Osteocyte (in vitro differentiated cells): ENCODE measurements at regions not wholly inside any gene's neighbourhood (a gene's known extent, or its start where the extent isn't known, plus 50 kb on each side); places are given as distances from the start of the nearest gene placed in this dataset.

Source experiments
- DNase-seq: peaks from one replicate; pipeline ENCODE4 v3.0.0; 2021; ENCODE audit warnings: mixed read lengths; ENCODE audit not compliant: unreplicated experiment; ENCODE audit errors: extremely low spot score
- H3K27ac Mint-ChIP-seq: one replicate; pipeline ENCODE4 v1.8.0; 2021; ENCODE audit warnings: mild to moderate bottlenecking, mixed read lengths; ENCODE audit not compliant: unreplicated experiment
- H3K27me3 Mint-ChIP-seq: one replicate; pipeline ENCODE4 v1.8.0; 2021; ENCODE audit warnings: mixed read lengths; ENCODE audit not compliant: unreplicated experiment
- H3K36me3 Mint-ChIP-seq: one replicate; pipeline ENCODE4 v1.8.0; 2021; ENCODE audit warnings: mixed read lengths; ENCODE audit not compliant: unreplicated experiment
- H3K4me1 Mint-ChIP-seq: one replicate; pipeline ENCODE4 v1.8.0; 2021; ENCODE audit warnings: mixed read lengths; ENCODE audit not compliant: unreplicated experiment
- H3K4me3 Mint-ChIP-seq: one replicate; pipeline ENCODE4 v1.8.0; 2021; ENCODE audit warnings: mild to moderate bottlenecking, moderate library complexity, mixed read lengths; ENCODE audit not compliant: unreplicated experiment
- H3K9me3 Mint-ChIP-seq: one replicate; pipeline ENCODE4 v1.8.0; 2021; ENCODE audit warnings: mixed read lengths; ENCODE audit not compliant: unreplicated experiment
- CTCF ChIP-seq: fragments of 200-600 bp; sonication (generic); IDR thresholded peaks from 2 replicates; pipeline ENCODE4 v1.5.0; 2021; ENCODE audit warnings: antibody characterized with exemption, mild to moderate bottlenecking, moderate library complexity

DNA sequence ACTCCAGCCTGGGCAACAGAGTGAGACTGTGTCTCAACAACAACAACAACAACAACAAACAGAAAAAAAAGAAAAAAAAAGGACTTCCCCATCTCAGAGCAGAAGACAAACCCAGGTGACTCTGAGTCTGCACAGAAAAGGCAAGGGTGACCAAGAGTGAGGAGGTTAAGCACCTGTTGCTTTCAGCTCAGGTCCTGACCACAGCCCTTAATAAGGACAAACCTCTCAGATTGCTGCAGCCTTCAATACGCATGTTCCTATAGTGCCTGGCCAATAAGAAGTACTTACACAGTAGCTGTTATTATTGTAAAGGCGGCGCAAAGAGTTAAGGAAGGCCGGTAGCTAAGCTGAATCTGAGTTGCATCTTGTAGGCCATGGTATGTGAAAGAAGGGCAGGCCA, 102.3 kb upstream of the MSX2 start:
- no peak for DNase-seq
- Mint-ChIP-seq H3K27me3 (peaks cover 12% of the 10 kb centered on the region), H3K36me3 (no peaks in the 10 kb centered on the region), H3K9me3 (no peaks in the 10 kb centered on the region), H3K4me3 (no peak overlapping the region), H3K4me1 (peaks cover 13% of the 10 kb centered on the region), H3K27ac (no peak overlapping the region)
- no peak for TF ChIP-seq CTCF

- Mint-ChIP-seq H3K36me3 (no peaks in the 10 kb centered on the region), H3K4me1 (peaks cover 13% of the 10 kb centered on the region), H3K27ac (no peak overlapping the region), H3K4me3 (no peak overlapping the region), H3K9me3 (no peaks in the 10 kb centered on the region), H3K27me3 (peaks cover 12% of the 10 kb centered on the region)
- TF ChIP-seq CTCF, result no peak
- no peak for DNase-seq
Observed at GRCh38 chr5:174623018-174623417, 101.4 kb upstream of the MSX2 start.

DNA sequence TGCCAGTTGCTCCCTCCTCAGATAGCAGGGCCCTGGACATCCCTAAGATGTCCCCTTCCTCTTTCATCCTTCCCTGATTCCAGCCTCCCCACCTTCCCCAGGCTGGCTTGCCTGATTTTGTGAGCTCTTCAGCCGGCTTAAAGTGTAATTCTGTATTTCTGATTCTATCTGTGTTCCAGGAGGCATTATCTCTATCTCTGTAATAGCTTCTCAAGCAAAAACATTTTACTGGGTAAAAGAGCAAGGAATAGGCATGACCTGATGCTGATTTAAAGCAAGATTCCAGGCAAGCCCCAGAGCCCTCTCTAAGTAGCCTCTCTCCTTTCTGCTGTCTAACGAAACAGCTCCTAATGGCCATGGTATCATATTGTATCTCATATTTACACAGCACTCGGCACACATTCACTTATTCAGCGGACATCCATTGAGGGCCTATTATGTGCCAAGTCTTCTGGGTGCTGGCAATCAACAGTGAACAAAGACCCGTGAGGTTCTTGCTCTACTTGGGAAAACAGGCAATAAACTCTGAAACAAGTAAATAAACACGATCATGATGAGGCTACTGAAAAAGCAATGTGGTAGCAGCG, 100.9 kb upstream of the MSX2 start:
- Mint-ChIP-seq H3K27me3 (peaks cover 12% of the 10 kb centered on the region), H3K36me3 (no peaks in the 10 kb centered on the region), H3K4me1 (peaks cover 13% of the 10 kb centered on the region), H3K27ac (no peak overlapping the region), H3K9me3 (no peaks in the 10 kb centered on the region), H3K4me3 (no peak overlapping the region)
- no peak for TF ChIP-seq CTCF
- no peak for DNase-seq

DNA sequence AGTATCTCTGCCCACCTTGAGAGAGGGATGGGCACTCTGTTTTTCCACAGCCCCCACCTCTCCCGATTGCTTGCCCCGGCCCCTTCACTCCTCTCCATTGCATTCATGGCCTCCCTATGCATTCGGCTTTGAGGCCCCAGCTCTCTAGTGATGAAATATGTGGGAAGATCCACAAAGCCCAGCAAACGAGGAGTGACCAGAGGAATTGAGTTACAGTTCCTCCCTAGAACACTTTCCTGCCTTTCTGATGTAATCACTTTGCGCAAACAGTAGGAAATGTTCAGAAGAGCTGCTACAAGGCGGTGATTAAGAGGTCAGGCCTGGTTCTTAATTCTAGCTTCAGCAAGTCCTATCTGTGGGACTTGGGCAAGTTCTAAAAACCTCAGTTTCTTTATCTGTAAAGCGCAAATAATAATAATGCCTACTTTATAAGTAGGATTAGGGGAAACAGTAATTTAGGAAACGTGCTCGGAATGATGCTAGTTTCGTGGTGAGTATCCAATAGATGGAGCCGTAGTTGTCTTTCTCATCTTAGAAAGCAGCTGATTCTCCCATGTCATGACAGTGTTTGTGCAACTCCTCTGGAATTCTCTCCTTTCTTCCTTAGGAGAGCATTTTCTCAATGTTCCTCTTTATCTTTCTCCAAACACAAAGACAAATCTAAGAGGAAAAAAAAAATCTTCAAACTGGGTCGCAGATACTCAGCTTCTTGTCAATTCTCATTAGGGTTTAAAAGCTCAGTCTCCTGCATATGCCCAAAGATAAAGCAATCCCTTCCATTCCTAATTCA, 99.5 kb upstream of the MSX2 start:
- H3K27ac Mint-ChIP-seq, result no peak overlapping the region
- TF ChIP-seq CTCF, result no peak
- no peaks in the 10 kb centered on the region for H3K9me3 Mint-ChIP-seq
- no peaks in the 10 kb centered on the region for H3K36me3 Mint-ChIP-seq
- peaks cover 13% of the 10 kb centered on the region for H3K4me1 Mint-ChIP-seq
- no peak overlapping the region for H3K4me3 Mint-ChIP-seq
- H3K27me3 Mint-ChIP-seq, result peaks cover 14% of the 10 kb centered on the region
- no peak for DNase-seq

DNA sequence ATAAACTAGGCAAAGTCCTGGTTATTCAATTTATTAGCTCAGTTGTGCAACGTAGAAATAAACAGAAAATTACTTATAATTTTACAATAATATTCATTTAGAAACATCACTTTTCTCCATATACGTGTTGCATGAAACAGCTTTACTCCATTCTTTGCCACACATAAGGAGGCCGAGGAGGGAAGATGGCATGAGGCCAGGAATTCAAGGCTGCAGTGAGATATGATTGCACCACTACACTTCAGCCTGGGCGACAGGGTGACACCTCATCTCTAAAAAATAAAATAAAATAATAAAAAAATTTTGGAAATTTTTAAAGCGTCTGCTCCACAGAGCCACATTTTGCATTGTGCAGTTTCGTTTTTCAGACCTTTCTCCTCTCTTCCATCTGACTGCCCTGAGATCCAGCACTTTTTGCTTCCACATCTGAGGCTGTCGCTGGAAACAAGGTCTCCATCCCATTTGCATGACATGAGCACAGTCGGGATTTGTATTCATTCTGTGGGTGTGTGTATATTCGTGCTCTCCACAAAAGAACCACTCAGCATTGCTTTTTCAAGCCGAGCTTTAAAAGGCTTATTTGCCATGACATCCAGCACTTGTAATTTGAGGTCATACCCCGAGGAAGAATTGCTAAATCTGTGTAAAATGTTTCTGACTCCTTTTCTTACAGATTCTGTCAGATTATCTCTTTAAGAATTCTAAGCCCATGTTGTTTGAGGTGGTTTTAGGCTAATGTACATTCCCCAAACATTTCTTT, 98.6 kb upstream of the MSX2 start:
- no peaks in the 10 kb centered on the region for H3K9me3 Mint-ChIP-seq
- DNase-seq, result no peak
- H3K4me3 Mint-ChIP-seq, result peak overlapping the region; percentile 4
- H3K27me3 Mint-ChIP-seq, result peaks cover 10% of the 10 kb centered on the region
- H3K27ac Mint-ChIP-seq, result peak overlapping the region; percentile 47
- TF ChIP-seq CTCF, result no peak
- no peaks in the 10 kb centered on the region for H3K36me3 Mint-ChIP-seq
- peaks cover 13% of the 10 kb centered on the region for H3K4me1 Mint-ChIP-seq
